GM21390 (cell line): ENCODE measurements at regions not wholly inside any gene's neighbourhood (a gene's known extent, or its start where the extent isn't known, plus 50 kb on each side); places are given as distances from the start of the nearest gene placed in this dataset.

Experiments used
- ATAC-seq: cut with Tn5 transposase; IDR thresholded peaks from one replicate; pipeline ENCODE4 v1.9.1; 2021; ENCODE audit not compliant: unreplicated experiment

GRCh38 chr17:5635949-5636348 is 51.6 kb upstream of the NLRP1 start:
- ATAC-seq = no peak

GRCh38 chr17:5638596-5638995 is 54.3 kb upstream of the NLRP1 start:
- no peak for ATAC-seq

- no peak for ATAC-seq
Measured at GRCh38 chr17:5640726-5641125, 56.4 kb upstream of the NLRP1 start.

- ATAC-seq = no peak
Measured at GRCh38 chr17:5642752-5643151, 58.4 kb upstream of the NLRP1 start.

GRCh38 chr17:5644065-5644464 is 59.8 kb upstream of the NLRP1 start:
- no peak for ATAC-seq

- ATAC-seq = no peak
Measured at GRCh38 chr17:5651348-5651747, 67.0 kb upstream of the NLRP1 start.

- no peak for ATAC-seq
Measured at GRCh38 chr17:5661491-5662125, 77.3 kb upstream of the NLRP1 start.

GRCh38 chr17:5662409-5663085 is 78.2 kb upstream of the NLRP1 start:
- no peak for ATAC-seq

- no peak for ATAC-seq
Measured at GRCh38 chr17:5665164-5665563, 80.9 kb upstream of the NLRP1 start.

- ATAC-seq = no peak
Measured at GRCh38 chr17:5667871-5668270, 83.6 kb upstream of the NLRP1 start.

- no peak for ATAC-seq
Measured at GRCh38 chr17:5668557-5669138, 84.3 kb upstream of the NLRP1 start.

GRCh38 chr17:5669191-5669590 is 84.9 kb upstream of the NLRP1 start:
- no peak for ATAC-seq

- no peak for ATAC-seq
Measured at GRCh38 chr17:5672141-5672540, 87.8 kb upstream of the NLRP1 start.

- no peak for ATAC-seq
Measured at GRCh38 chr17:5672815-5673430, 88.6 kb upstream of the NLRP1 start.

- ATAC-seq = no peak
Measured at GRCh38 chr17:5675625-5676421, 91.5 kb upstream of the NLRP1 start.

GRCh38 chr17:5677620-5678019 is 93.3 kb upstream of the NLRP1 start:
- no peak for ATAC-seq

GRCh38 chr17:5678171-5678570 is 93.9 kb upstream of the NLRP1 start:
- ATAC-seq = no peak

GRCh38 chr17:5680766-5681165 is 96.5 kb upstream of the NLRP1 start:
- no peak for ATAC-seq

- ATAC-seq = no peak
Measured at GRCh38 chr17:5683241-5683640, 98.9 kb upstream of the NLRP1 start.

GRCh38 chr17:5686074-5686635 is 101.8 kb upstream of the NLRP1 start:
- ATAC-seq = no peak

GRCh38 chr17:5687646-5688045 is 103.3 kb upstream of the NLRP1 start:
- ATAC-seq = no peak
